A172 (cell line): ENCODE measurements at regions not wholly inside any gene's neighbourhood (a gene's known extent, or its start where the extent isn't known, plus 50 kb on each side); places are given as distances from the start of the nearest gene placed in this dataset.

Experiments used
- DNase-seq: peaks from one replicate; pipeline ENCODE4 v3.0.0-alpha.2; 2015; ENCODE audit warnings: low spot score

DNA sequence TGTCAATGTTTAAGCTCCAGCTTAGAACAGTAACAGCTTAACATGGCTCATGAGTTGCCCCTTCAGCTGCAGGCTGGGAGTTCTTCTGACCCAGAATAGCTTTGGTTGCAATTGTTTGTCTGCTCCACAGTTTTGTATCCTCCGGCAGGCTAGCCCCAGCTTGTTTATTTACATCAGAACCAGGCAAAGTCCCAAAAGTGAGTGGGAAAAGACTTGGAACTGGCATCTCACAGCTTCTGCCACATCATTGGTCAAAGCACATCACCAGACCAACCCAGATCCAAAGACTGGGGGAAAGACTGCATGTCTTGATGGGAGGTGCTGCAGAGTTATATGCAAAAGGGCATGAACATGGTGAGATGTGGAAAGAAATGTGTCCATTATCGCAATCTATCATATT is 231.2 kb upstream of the CPEB2 start:
- DNase-seq = no peak

DNA sequence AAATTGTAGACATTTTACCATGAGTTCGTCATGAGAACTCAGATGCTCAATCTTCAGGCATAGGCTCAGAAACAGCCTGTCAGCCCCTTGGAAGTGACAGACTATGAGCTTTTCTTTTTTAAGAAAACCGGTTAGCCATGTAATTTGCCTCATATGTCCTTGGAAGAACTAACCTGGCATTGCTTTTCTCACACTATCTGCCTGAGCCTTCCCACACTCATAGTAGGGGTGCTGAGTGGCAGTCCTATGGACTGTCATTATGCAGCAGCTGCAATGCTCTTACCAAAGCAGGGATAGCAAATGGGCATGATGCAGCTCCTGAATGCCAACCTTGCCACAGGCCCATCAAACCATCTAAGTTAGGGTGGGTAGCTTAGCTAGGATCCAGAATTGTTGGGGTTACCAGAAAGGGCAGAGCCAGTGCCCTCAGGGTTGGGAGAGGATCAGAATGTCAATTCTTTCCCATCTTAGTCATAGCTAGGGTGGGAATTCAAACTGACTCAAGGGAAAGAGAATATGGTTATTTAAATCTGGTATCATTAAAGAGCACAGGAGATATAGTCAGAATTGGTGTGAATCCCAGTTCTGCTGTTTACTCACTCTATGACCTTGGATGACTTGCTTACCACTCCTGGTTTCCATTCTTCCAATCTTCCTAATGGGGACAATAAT is 230.6 kb upstream of the CPEB2 start:
- DNase-seq = no peak

DNA sequence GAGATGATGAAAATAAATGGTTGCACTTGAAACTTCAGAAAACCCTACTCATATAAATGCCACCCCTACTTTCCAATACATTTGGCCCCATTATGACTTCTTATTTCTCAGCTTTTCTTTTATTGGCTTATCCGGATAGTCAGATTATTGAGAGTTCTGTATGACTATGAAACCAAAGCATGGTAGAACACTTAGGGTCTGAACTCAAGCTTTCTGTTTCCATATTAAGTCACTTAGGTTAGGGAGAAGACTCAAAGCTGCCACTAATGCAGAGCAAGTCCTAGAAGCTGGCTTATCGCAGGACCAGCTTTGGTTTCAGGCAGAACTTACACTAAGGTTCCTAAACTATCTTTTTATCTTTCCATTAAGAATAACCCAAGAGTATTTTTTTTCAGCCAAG is 229.9 kb upstream of the CPEB2 start:
- DNase-seq = no peak

DNA sequence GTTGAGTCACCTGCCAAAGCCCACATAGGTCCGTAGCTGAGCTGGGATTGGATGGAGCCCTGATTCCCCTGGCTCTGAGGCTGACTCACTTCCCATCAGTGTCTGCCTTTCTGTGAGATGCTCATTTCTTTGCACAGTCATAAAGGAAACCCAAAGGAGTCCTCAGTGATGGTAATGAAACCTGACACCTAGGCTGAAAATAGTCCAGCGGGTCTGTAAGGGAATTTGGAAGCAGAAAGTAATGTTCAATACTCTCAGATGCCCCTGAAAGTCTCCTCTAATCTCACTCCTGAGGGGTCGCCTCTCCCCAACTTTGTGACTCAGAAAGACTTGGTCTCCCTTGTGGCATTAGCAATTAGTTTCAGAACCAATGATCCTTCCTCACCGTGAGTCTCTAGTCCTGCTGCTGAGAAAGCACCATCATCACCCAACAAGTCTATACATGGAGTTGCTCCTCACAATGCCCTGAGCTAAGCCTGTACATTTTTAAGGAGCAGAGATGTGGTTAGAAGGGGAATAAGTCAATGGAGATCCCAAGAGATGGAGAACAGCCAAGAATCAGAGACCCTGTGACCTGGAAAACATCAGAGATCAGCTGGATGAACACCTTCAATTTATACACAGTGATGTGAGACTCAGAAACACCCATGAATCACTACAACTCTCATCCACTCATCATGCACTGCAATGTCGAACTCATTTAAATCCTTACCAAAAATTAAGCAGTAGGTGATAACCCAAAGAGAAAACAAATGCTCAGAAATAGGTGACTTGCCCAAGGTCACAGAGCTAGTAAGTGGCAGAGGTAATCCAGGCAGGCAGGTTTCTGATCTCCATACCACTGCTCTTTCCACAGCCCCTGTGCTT is 219.0 kb upstream of the CPEB2 start:
- peak; percentile 86 for DNase-seq

DNA sequence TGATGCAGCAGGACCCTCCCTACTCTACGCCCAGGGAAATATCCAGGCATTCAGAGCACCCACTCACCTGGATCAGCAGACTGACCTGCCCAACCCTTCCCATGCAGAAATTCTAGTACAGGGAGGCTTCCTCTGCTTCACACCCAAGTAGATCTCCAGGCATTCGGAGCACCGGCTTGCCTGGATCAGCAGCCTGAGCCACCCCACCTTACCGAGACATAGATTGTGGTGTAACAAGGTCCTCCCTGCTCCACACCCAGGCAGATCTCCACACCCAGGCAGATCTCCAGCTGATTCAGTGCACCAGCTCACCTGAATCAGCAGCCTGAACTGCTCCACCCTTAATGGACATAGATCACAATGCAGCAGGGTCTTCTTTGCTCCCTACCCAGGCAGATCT is 215.1 kb upstream of the CPEB2 start:
- no peak for DNase-seq

DNA sequence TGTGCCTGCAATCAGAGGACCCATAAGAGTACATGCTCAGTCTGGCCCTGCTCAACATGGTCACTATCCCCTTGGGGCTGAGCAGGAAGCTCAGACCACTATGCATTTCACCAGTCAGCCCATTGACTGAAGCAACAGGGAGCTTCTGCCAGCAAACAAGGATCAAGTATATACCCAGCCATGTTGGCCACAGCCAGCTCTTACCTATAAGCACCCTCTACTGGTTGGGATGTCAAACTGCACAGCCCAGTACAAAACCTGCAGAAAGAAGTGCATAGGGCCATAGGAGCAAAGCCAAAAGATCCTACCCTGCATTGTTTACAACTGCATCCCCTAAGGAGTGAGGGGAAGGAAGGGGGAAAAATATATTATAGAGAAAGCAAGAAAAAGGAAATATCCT is 214.4 kb upstream of the CPEB2 start:
- DNase-seq = no peak

DNA sequence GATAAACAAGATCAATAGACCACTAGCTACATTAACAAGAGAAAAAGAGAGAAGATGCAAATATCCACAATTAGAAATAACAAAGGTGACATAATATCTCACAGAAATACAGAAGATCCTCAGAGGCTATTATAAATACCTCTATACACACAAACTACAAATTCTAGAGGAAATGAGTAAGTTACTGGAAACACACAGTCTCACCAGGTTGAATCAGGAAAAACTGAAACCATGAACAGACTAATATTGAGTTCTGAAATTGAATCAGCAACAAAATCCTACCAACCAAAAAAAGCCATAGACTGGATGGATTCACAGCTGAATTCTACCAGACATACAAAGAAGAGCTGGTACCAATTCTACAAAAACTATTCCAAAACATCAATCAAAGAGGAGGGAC is 211.8 kb upstream of the CPEB2 start:
- DNase-seq = no peak

DNA sequence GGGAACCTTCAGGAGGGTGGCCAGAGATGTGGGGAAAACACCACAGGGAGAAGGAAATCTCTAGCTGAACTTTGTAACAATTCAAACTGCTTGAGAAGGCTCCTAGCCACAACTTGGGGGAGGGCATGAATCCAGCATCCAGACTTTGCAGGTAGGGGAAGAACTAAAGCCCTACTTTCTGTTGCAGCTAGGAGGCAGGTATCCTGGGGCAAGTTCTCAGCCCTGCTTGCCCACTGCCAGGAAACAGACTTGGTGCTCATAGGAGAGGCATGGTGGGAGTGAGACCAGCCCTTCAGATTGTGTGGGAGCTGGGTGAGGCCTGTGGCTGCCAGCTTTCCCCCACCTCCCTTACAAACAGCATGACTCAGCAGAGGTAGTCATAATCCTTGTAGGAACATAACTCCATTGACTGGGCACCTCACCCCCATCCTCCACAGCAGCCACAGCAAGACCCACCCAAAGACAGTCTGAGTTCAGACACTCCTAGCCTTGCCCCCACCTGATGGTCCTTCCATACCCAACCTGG is 209.5 kb upstream of the CPEB2 start:
- peak; percentile 6 for DNase-seq

DNA sequence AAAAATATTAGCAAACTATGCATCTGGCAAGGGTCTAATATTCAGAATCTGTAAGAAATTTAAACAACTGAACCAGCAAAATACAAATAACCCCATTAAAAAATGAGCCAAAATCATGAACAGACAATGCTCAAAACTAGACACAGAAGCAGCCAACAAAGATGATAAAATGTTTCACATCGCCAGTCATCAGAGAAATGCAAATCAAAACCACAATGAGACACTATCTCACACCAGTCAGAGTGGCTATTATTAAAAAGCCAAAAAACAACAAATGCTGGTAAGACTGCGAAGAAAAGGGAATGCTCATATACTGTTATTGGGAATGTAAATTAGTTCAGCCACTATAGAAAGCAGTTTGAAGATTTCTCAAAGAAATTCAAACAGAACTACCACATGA is 201.3 kb upstream of the CPEB2 start:
- DNase-seq = no peak

DNA sequence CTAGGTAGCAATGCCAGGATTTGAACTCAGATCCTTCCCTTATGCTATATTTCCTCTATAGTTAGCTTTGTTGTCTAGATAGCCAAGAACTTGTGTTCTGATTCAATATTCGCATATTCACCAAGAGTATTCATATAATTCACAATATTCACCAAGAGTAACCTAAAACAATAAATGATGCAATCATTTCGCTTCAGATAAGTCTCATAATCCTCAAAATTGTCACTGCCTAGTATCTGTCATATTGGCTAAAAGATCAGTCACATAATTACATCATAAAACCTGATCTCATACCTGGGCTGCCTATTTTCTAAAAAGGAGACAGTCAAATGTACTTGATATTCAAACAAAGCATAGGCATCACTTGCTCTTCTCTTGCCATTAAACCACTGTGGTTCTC is 199.7 kb upstream of the CPEB2 start:
- no peak for DNase-seq

DNA sequence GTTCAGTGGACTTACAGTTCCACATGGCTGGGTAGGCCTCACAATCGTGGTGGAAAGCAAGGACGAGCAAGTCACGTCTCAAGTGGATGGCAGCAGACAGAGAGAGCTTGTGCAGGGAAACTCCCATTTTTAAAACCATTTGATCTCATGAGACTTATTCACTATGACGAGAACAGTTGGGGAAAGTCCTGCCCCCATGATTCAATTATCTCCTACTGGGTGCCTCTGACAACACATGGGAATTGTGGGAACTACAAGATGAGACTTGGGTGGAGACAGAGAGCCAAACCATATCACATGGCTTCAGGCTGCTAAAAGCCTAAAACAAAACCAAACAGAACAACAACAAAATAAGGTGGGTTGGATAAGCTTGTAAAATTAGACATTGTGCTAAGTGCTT is 194.4 kb upstream of the CPEB2 start:
- no peak for DNase-seq

DNA sequence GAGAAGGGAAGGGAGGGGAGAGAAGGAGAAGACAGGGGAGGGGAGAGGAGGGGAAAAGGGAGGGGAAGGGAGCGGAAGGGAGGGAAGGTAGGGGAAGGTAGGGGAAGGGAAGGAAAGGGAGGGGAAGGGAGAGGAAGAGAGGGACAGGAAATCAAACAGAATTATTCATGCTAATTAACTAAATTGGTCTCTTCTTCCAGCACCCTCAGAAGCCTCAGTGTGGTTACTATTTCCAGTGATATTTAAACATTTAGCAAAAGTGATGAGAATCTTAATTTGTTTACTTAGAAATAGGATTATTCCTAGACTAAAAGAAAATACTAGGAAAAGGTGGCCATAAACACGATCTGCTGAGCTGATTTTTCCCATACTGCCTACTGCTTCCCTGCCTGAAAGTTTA is 193.1 kb upstream of the CPEB2 start:
- no peak for DNase-seq

DNA sequence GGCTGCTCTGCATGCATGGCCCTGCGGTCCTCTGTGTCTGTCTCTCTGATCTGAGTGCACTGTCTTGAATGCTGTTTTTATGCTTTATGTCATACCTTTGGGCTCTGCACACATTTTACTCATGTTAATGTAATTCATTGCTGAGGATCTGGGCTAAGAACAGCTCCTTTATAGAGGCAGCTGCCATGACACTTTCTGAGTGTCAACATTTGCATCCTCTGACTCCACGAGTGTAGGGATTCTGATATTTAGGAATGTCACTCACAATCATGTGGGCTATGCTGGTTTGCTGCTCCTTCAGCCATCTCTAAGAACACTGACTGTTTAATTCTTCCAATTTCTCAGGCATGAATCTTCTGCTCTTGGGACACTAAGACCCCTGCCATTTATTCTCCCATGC is 192.2 kb upstream of the CPEB2 start:
- no peak for DNase-seq

DNA sequence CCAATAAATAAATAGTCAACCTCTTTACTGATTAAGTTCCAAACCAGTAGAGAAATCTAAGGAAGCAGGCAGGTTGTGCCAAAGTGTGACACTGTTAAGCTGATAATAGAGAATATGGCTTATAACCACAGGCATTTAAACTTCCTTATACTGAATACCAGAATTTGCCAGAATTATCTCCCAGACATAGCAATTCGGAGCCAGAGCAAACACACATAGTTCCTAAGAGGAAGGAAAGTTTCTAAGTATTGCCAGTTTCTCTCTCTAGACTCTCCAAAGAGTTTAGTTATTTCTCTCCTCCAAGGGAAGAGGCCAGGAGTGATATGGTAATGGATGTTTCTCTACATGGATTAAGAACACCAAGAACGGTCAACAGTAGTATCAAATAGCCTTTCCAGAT is 191.7 kb upstream of the CPEB2 start:
- no peak for DNase-seq

DNA sequence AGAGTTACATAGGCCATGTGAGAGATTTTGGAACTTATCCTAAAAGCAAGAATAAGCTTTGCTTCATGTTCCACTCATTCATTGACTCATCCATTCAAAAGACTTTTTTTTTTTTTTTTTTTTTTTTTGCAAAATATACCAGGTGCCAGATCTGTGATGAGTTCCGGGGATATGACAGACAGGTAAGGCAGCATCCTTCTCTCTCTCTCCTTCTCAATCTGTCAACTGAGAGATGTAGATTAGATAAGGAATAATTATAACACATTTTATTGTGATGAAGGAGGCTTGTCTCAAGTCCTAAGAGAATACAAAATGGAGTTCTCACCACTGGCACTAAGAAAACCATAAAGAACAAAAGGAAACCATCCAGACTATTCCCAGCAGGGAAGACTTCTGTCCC is 190.2 kb upstream of the CPEB2 start:
- DNase-seq = no peak

DNA sequence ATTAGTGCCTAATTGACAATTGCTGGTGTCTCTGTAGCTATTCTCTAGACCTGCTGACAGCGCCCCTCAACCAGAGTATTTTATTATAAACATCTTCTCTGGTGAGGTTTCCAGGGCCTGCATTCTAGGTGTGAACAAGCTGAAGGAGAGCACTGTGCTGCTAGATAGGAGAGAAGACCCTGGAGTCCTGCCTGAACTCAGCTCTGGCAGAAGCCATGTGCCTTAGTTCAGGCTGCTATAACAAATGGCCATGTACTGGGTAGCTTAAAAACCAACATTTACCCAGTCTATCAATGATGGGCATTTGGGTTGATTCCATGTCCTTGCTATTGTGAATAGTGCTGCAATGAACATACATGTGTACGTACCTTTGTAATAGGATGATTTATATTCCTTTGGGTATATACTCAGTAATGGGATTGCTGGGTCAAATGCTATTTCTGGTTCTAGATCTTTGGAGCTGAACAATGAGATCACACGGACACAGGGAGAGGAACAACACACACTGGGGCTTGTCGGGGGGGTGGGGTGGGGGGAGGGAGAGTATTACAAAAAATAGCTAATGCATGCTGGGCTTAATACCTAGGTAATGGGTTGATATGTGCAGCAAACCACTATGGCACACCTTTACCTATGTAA is 185.5 kb upstream of the CPEB2 start:
- no peak for DNase-seq

DNA sequence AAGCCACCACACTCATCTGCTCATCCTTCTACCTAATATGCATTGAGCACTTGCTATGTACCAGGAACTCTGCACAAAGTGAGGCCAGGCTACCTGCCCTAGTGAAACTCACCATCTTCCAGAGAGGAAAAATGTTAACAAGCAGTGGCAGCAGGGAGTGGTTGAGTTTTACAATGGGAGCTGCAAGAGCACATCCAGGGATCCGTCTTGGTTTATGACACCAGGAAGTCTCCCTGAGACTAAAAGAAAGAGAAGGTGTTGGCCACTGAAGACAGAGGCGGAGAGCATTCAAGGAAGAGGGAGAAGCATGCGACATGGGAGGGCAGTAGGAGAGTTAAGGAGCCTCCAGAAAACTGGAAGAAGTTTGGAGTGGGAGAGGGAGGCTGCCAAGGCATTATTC is 178.1 kb upstream of the CPEB2 start:
- no peak for DNase-seq

DNA sequence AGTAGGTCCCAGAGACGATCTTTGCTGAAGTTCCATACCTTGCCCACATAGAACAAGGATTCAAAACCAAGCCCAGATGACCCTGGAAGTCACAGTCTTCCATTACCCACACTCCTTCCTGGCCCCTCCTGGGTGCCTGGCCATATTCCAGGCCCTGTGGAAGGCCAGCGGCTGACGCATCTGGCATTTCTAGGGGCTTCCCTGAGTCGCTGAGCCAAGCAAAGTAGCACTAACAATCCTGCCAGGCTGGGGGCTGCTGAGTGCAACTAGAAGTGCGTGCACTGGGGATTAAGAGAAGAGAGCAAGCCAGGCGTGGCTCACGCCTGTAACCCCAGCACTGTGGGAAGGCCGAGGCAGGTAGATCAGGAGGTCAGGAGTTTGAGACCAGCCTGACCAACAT is 175.2 kb upstream of the CPEB2 start:
- DNase-seq = peak; percentile 26

DNA sequence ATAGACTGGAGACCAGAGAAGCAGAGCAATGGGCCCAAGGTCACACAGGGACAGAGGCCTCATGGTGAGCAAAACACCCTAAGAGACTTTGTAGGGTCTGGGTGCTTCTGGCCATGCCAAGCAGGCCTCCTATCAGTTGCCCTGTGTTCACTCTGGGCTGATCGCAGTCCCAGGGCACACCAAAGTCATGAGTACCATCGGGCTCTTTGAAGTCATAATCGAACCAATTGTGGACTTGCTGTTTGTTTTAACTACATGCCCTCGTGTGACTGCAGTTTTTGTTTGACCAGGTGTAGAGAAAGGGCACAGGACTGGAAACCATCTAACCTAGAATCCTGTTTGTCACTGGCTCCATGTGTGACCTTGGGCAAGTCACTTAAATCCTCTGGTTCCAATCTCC is 172.5 kb upstream of the CPEB2 start:
- no peak for DNase-seq

DNA sequence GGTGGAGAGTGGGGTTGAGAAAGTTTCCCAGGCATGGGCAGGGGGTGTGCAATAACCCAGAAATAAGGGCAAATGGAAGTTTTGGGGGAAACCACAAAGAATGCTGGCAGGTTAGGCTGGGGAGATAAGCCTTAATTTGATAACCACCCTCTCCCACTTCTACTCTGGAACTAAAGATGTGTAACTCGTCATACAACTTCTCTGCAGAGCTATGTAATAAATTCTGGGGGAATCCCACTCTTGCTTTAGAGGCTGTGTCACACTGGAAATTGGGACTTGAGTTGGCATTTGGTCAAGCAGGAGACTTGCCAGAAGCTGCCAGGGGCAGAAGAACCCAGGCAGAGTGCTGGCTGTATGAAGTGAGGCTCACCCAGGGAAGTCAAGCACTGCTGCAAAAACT is 170.9 kb upstream of the CPEB2 start:
- no peak for DNase-seq

DNA sequence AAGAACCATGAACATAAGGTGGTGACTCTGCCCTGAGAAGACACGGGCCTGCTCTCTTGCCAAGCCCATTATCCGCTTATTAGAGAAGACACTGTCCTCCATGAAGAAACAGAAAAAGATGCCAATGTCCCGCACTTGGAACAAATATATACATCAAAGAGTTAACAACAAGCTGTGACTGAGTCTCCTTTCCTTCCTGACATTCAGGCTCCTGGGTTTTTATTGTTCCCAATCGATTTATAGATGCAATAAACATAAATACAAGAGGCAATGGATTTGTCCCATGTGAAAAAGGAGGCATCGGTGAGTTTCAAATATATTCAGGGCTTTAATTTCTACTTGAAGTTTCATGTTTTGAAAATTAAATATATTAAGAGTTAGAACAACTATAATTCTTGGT is 169.2 kb upstream of the CPEB2 start:
- no peak for DNase-seq

DNA sequence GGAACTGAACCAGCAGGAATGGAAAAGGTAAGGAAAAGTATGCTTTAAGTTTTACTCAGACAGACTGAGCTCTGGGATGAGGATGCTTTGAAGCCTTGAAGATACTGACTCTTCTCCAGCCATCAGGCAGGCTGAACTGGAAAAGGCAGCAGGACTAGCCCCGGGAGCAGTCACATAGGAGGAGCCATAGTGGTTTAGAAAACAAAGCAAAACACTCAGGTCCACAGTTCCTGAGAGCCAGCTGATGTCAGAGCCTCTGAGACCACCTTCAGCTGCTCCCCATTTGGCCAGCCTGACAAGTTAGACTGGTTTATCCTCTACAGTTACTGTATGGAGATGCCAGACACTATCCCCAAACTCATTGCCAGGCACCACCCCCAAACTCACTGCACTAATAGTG is 167.9 kb upstream of the CPEB2 start:
- DNase-seq = no peak

DNA sequence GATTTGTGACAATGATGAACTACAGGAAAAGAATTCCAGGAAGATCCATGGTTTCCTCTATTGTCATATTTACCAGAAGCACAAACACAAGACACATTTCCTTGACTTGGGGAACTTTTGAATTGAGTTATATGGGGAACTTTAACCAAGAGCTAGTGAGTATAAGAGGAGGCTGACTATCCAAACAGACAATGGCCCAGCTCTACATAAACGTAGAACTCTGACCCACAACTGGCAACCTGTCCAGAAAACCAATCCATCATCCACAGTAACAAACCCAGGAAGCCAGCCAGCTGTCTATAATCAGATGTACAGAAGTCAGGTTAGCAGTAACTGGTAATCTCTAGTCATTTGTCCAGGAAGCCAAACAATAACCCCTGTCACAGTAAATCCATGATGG is 167.0 kb upstream of the CPEB2 start:
- DNase-seq = no peak
